ENCODE measurements at regions not wholly inside any gene's neighbourhood (a gene's known extent, or its start where the extent isn't known, plus 50 kb on each side); places are given as distances from the start of the nearest gene placed in this dataset.

GRCh38 chr10:59085711-59086502 is 90.5 kb upstream of the PHYHIPL start:
- no peak for DNase-seq (ENCODE audit: low read depth in 2 of 2)

- DNase-seq (ENCODE audit: low read depth in 2 of 2): no peak
These were observed 89.0 kb upstream of the PHYHIPL start for GRCh38 chr10:59087486-59087885.

GRCh38 chr10:59088912-59089573 is 87.4 kb upstream of the PHYHIPL start:
- no peak for DNase-seq (ENCODE audit: low read depth in 2 of 2)

GRCh38 chr10:59090817-59091622 is 85.4 kb upstream of the PHYHIPL start:
- no peak for DNase-seq (ENCODE audit: low read depth in 2 of 2)

- no peak for DNase-seq (ENCODE audit: low read depth in 2 of 2)
These were observed 83.0 kb upstream of the PHYHIPL start for GRCh38 chr10:59093461-59093860.

GRCh38 chr10:59096631-59097030 is 79.8 kb upstream of the PHYHIPL start:
- DNase-seq (ENCODE audit: low read depth in 2 of 2): no peak

GRCh38 chr10:59098387-59098786 is 78.1 kb upstream of the PHYHIPL start:
- no peak for DNase-seq (ENCODE audit: low read depth in 2 of 2)

GRCh38 chr10:59098831-59099452 is 77.5 kb upstream of the PHYHIPL start:
- no peak for DNase-seq (ENCODE audit: low read depth in 2 of 2)

GRCh38 chr10:59099481-59099880 is 77.0 kb upstream of the PHYHIPL start:
- no peak for DNase-seq (ENCODE audit: low read depth in 2 of 2)

GRCh38 chr10:59102394-59102793 is 74.0 kb upstream of the PHYHIPL start:
- DNase-seq (ENCODE audit: low read depth in 2 of 2): no peak

- no peak for DNase-seq (ENCODE audit: low read depth in 2 of 2)
These were observed 72.3 kb upstream of the PHYHIPL start for GRCh38 chr10:59104186-59104585.

GRCh38 chr10:59106441-59106840 is 70.0 kb upstream of the PHYHIPL start:
- DNase-seq (ENCODE audit: low read depth in 2 of 2): no peak

- no peak for DNase-seq (ENCODE audit: low read depth in 2 of 2)
These were observed 69.3 kb upstream of the PHYHIPL start for GRCh38 chr10:59107147-59107546.

GRCh38 chr10:59108296-59108870 is 68.1 kb upstream of the PHYHIPL start:
- no peak for DNase-seq (ENCODE audit: low read depth in 2 of 2)

- no peak for DNase-seq (ENCODE audit: low read depth in 2 of 2)
These were observed 67.6 kb upstream of the PHYHIPL start for GRCh38 chr10:59108886-59109288.

- DNase-seq (ENCODE audit: low read depth in 2 of 2): no peak
These were observed 66.6 kb upstream of the PHYHIPL start for GRCh38 chr10:59109826-59110225.

- no peak for DNase-seq (ENCODE audit: low read depth in 2 of 2)
These were observed 52.3 kb upstream of the PHYHIPL start for GRCh38 chr10:59124187-59124586.

- DNase-seq (ENCODE audit: low read depth in 2 of 2): no peak
These were observed 50.8 kb upstream of the PHYHIPL start for GRCh38 chr10:59125666-59126065.

- no peak for DNase-seq (ENCODE audit: low read depth in 2 of 2)
These were observed 50.2 kb upstream of the PHYHIPL start for GRCh38 chr10:59126261-59126660.
